ENCODE measurements at regions not wholly inside any gene's neighbourhood (a gene's known extent, or its start where the extent isn't known, plus 50 kb on each side); places are given as distances from the start of the nearest gene placed in this dataset.

DNA sequence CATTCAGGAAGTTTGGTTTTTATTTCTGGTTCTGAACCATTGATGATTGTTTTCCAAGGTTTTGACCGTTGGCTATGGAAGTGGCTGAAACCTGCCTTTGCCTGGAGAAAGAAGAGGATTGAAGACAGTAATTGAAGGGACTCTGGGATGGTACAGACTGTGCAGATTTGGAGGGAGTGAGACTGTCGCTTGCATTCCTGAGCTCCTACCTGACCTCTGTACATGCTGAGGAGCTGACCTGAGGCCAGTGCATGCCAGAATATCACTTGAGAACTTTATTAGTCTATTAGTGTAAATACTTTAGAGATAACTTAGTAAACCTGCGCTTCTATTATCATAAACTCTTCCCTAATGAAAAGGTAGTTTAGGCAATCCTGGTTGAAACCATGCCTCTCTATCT is 276.4 kb downstream of the IRS2 start (continued):
- no peak for TF ChIP-seq OSR2 (tag by site-specific recombination; IDR thresholded peaks at IDR 0.05)

DNA sequence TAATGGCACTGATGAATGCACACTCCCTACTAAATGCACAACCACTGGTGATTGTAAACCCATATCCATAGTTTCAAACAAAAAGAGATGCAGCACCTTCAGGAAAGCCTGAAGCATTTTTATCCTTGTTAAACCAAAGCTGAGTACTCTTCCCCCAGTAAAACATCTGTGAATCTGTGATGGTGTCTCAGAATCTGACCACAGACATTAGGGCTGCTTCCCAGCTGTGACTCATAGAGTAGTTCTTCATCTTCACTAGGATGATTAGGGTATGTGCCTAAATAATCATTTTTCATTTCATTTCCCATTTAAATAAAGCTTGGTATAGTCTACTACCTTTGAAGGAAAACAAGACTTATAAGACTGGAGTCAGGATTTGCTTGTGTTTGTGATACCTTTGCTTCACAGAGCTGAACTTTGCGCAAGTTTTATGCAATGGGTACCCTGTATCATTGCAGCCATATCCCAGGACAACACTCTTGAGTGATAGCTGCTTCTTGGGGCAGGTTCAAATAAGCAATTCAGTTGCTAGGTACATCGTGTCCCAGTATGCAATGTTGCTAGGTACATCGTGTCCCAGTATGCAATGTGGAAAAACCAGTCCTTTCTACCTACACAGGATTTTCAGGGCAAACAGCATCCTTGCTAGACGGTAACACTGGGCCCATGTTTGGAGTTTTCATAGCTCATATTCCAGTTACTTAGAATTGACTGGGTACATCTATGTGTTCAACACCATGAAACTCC is 277.1 kb downstream of the IRS2 start:
- Histone ChIP-seq H3K4me3 (ENCODE audit: low read depth, low read length) (no peak overlapping the region), H3K27ac (ENCODE audit: extremely low read depth, low read depth, low read length) (no peak overlapping the region), H3K36me3 (ENCODE audit: control insufficient read depth in 2 of 2, insufficient read depth in 1 of 2, low read length in 2 of 2) (no peaks in the 10 kb centered on the region), H3K4me1 (ENCODE audit: control insufficient read depth, insufficient read depth, low read length) (no peaks in the 10 kb centered on the region), H3K9me3 (ENCODE audit: control insufficient read depth, insufficient read depth, low read depth, low read length) (no peaks in the 10 kb centered on the region)
- ChIA-PET CTCF (interaction anchor here (0.6 kb wide), 1 partner anchor 20 kb away, joined by 3 read pairs; no protein-coding TSS in a partner anchor), POLR2A (no interaction called here)
- TF ChIP-seq OSR2 (tag by site-specific recombination; IDR thresholded peaks at IDR 0.05) (no peak), ZNF48 (tag by site-specific recombination; IDR thresholded peaks at IDR 0.05) (no peak), ZNF561 (tag by site-specific recombination; IDR thresholded peaks at IDR 0.05; ENCODE audit: borderline replicate concordance) (no peak)

DNA sequence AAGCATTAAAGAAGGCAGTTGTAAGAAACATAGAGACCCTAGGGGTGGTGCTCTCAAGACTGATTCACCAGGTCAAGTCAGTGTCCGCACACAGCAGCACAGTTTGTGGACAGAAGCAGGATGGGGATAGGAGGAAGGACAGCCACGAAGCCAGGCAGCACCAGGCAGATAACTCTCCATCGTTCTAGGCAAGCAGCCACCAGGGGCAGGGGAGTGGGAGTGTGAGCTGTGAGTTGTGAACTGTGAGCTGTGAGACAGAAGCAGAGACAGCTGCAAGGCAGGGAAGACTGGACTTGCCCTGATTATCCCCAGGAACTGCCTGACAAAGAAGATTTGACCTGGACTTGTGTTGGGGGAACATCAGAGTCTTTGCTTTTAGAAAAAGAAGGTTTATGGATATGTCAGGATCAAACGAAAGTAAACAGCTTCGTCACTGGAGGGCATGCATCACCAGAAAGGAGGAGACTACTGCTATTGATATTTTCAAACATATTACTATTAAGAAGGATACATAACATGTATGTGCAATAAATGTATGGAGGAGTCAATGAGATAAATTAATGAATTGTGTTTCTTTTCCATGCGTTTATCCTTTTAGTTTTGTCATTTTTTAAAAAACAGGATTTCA is 286.1 kb downstream of the IRS2 start:
- no peak for TF ChIP-seq SP7 (tag by site-specific recombination; IDR thresholded peaks at IDR 0.05)
- no peak for TF ChIP-seq GLIS1 (tag by site-specific recombination; IDR thresholded peaks at IDR 0.05)
- no peak for TF ChIP-seq ZNF600 (tag by site-specific recombination; IDR thresholded peaks at IDR 0.05)
- TF ChIP-seq ZNF830 (tag by site-specific recombination; IDR thresholded peaks at IDR 0.05; ENCODE audit: low read depth), result no peak
- no peak for TF ChIP-seq ZNF146 (tag by site-specific recombination; IDR thresholded peaks at IDR 0.05)
- TF ChIP-seq ZBTB21 (tag by site-specific recombination; IDR thresholded peaks at IDR 0.05), result no peak
- TF ChIP-seq RBAK (tag by site-specific recombination; IDR thresholded peaks at IDR 0.05), result no peak
- no peak for TF ChIP-seq ZNF433 (tag by site-specific recombination; IDR thresholded peaks at IDR 0.05; ENCODE audit: low read depth)
- TF ChIP-seq, protein P1, sequence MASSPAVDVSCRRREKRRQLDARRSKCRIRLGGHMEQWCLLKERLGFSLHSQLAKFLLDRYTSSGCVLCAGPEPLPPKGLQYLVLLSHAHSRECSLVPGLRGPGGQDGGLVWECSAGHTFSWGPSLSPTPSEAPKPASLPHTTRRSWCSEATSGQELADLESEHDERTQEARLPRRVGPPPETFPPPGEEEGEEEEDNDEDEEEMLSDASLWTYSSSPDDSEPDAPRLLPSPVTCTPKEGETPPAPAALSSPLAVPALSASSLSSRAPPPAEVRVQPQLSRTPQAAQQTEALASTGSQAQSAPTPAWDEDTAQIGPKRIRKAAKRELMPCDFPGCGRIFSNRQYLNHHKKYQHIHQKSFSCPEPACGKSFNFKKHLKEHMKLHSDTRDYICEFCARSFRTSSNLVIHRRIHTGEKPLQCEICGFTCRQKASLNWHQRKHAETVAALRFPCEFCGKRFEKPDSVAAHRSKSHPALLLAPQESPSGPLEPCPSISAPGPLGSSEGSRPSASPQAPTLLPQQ (tag by site-specific recombination; IDR thresholded peaks at IDR 0.05), result no peak
- TF ChIP-seq ZNF48 (tag by site-specific recombination; IDR thresholded peaks at IDR 0.05), result no peak
- TF ChIP-seq, protein P2, sequence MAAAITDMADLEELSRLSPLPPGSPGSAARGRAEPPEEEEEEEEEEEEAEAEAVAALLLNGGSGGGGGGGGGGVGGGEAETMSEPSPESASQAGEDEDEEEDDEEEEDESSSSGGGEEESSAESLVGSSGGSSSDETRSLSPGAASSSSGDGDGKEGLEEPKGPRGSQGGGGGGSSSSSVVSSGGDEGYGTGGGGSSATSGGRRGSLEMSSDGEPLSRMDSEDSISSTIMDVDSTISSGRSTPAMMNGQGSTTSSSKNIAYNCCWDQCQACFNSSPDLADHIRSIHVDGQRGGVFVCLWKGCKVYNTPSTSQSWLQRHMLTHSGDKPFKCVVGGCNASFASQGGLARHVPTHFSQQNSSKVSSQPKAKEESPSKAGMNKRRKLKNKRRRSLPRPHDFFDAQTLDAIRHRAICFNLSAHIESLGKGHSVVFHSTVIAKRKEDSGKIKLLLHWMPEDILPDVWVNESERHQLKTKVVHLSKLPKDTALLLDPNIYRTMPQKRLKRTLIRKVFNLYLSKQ (tag by site-specific recombination; IDR thresholded peaks at IDR 0.05; ENCODE audit: borderline replicate concordance), result no peak
- ChIA-PET CTCF (no interaction called here), POLR2A (no interaction called here)
- no peaks in the 10 kb centered on the region for H3K4me1 ChIP-seq (ENCODE audit: control insufficient read depth, insufficient read depth, low read length)
- no peak overlapping the region for H3K27ac ChIP-seq (ENCODE audit: extremely low read depth, low read depth, low read length)
- no peaks in the 10 kb centered on the region for H3K36me3 ChIP-seq (ENCODE audit: control insufficient read depth in 2 of 2, insufficient read depth in 1 of 2, low read length in 2 of 2)
- no peak overlapping the region for H3K4me3 ChIP-seq (ENCODE audit: low read depth, low read length)
- no peaks in the 10 kb centered on the region for H3K9me3 ChIP-seq (ENCODE audit: control insufficient read depth, insufficient read depth, low read depth, low read length)

DNA sequence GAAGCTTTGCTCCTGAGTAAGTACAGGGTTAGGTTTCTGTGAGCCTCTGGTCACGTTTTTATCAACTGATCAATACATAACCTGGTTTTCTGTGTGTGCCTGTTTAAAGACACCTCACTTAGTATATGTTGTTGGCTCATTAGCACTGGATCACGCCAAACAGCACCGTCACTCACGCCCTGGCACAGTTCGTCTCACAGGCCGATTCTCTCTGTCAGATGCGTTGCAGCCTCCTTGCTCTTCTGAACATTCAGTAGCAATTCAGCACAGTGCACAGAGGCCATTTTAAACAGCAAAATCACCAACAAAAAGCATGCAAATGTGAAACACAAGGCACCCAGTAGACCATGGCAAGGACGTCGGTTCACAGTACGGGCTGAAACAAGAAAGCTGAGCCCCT is 288.5 kb downstream of the IRS2 start:
- Histone ChIP-seq H3K4me3 (ENCODE audit: low read depth, low read length) (no peak overlapping the region), H3K27ac (ENCODE audit: extremely low read depth, low read depth, low read length) (no peak overlapping the region), H3K4me1 (ENCODE audit: control insufficient read depth, insufficient read depth, low read length) (no peaks in the 10 kb centered on the region), H3K9me3 (ENCODE audit: control insufficient read depth, insufficient read depth, low read depth, low read length) (no peaks in the 10 kb centered on the region), H3K36me3 (ENCODE audit: control insufficient read depth in 2 of 2, insufficient read depth in 1 of 2, low read length in 2 of 2) (no peaks in the 10 kb centered on the region)
- TF ChIP-seq, protein P3, sequence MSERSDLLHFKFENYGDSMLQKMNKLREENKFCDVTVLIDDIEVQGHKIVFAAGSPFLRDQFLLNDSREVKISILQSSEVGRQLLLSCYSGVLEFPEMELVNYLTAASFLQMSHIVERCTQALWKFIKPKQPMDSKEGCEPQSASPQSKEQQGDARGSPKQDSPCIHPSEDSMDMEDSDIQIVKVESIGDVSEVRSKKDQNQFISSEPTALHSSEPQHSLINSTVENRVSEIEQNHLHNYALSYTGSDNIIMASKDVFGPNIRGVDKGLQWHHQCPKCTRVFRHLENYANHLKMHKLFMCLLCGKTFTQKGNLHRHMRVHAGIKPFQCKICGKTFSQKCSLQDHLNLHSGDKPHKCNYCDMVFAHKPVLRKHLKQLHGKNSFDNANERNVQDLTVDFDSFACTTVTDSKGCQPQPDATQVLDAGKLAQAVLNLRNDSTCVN (tag by site-specific recombination; optimal IDR thresholded peaks at IDR 0.05), result no peak
- CTCF ChIA-PET, result interaction anchor here (0.8 kb wide), 1 partner anchor 37 kb away, joined by 3 read pairs; no protein-coding TSS in a partner anchor
- POLR2A ChIA-PET, result no interaction called here
